GM23338 (cell line): ENCODE measurements at regions not wholly inside any gene's neighbourhood (a gene's known extent, or its start where the extent isn't known, plus 50 kb on each side); places are given as distances from the start of the nearest gene placed in this dataset.

Source experiments
- ATAC-seq: fragments of 200-7000 bp; cut with Tn5 transposase; 3 replicates; pipeline ENCODE4 v1.9.1; 2020
- DNase-seq: peaks from one replicate; pipeline ENCODE4 v3.0.0-alpha.2; 2015; ENCODE audit warnings: low spot score
- H2AFZ ChIP-seq: fragments of 200-600 bp; sonication (generic); 2 replicates; pipeline ENCODE4 v1.8.0; 2016; ENCODE audit warnings: antibody characterized with exemption, mild to moderate bottlenecking, moderate library complexity
- H3F3A ChIP-seq: fragments of 200-600 bp; sonication (generic); replicated peaks from 2 replicates; pipeline ENCODE4 v1.8.0; 2017; ENCODE audit warnings: antibody characterized with exemption, mixed run types, low read depth
- H3K27ac ChIP-seq: fragments of 200-600 bp; sonication (generic); 2 replicates; pipeline ENCODE4 v1.6.1; 2016; ENCODE audit warnings: low read depth
- H3K27me3 ChIP-seq: fragments of 200-600 bp; sonication (generic); 2 replicates; pipeline ENCODE4 v1.8.0; 2016; ENCODE audit warnings: mild to moderate bottlenecking, mixed run types, moderate library complexity; ENCODE audit not compliant: insufficient read depth
- H3K36me3 ChIP-seq: fragments of 200-600 bp; sonication (generic); 2 replicates; pipeline ENCODE4 v1.8.0; 2016; ENCODE audit warnings: mild to moderate bottlenecking; ENCODE audit not compliant: insufficient read depth
- H3K4me1 ChIP-seq: fragments of 200-600 bp; sonication (generic); 2 replicates; pipeline ENCODE4 v1.8.0; 2016; ENCODE audit warnings: mild to moderate bottlenecking, moderate library complexity; ENCODE audit not compliant: insufficient read depth
- H3K4me2 ChIP-seq: fragments of 200-600 bp; sonication (generic); 2 replicates; pipeline ENCODE4 v1.7.1; 2017; ENCODE audit warnings: mixed run types
- H3K4me3 ChIP-seq: fragments of 200-600 bp; sonication (generic); 2 replicates; pipeline ENCODE4 v1.6.1; 2016; ENCODE audit warnings: mixed run types
- H3K79me2 ChIP-seq: fragments of 200-600 bp; sonication (generic); replicated peaks from 2 replicates; pipeline ENCODE4 v1.8.0; 2017; ENCODE audit warnings: mild to moderate bottlenecking; ENCODE audit not compliant: insufficient read depth
- H3K9me2 ChIP-seq: fragments of 200-600 bp; sonication (generic); 2 replicates; pipeline ENCODE4 v1.8.0; 2017; ENCODE audit not compliant: insufficient read depth
- H4K20me1 ChIP-seq: fragments of 200-600 bp; sonication (generic); replicated peaks from 2 replicates; pipeline ENCODE4 v1.8.0; 2017; ENCODE audit warnings: mild to moderate bottlenecking; ENCODE audit not compliant: insufficient read depth
- H3K27ac Mint-ChIP-seq: 2 replicates; pipeline ENCODE4 v1.8.0; 2020; ENCODE audit warnings: inconsistent platforms, mild to moderate bottlenecking, moderate library complexity, mixed read lengths
- H3K27me3 Mint-ChIP-seq: 3 replicates; pipeline ENCODE4 v1.8.0; 2022; ENCODE audit warnings: low read depth, mild to moderate bottlenecking, moderate library complexity, mixed read lengths, inconsistent platforms; ENCODE audit not compliant: insufficient read depth, poor library complexity
- H3K36me3 Mint-ChIP-seq: 3 replicates; pipeline ENCODE4 v1.8.0; 2021; ENCODE audit warnings: low read depth, mild to moderate bottlenecking, inconsistent platforms, moderate library complexity, mixed read lengths
- H3K4me1 Mint-ChIP-seq: 3 replicates; pipeline ENCODE4 v1.8.0; 2020; ENCODE audit warnings: mild to moderate bottlenecking, inconsistent platforms, mixed read lengths
- H3K4me3 Mint-ChIP-seq: 3 replicates; pipeline ENCODE4 v1.8.0; 2021; ENCODE audit warnings: moderate library complexity, mild to moderate bottlenecking, inconsistent platforms, mixed read lengths
- H3K9me3 Mint-ChIP-seq: 3 replicates; pipeline ENCODE4 v1.8.0; 2020; ENCODE audit warnings: moderate library complexity, mild to moderate bottlenecking, inconsistent platforms, mixed read lengths
- CREB1 ChIP-seq: fragments of 250-450 bp; sonication (Bioruptor Pico); IDR thresholded peaks from 2 replicates; pipeline ENCODE4 v1.5.0; 2020; ENCODE audit warnings: low read depth, mild to moderate bottlenecking, moderate library complexity
- CTCF ChIP-seq, 2 experiments: fragments of 200-600 bp in 1 of 2; sonication (generic) in 1 of 2; conservative IDR thresholded peaks; 2 replicates each; pipeline versions ENCODE4 v1.5.1 to v1.6.1; 2016 to 2017; ENCODE audit warnings: antibody characterized with exemption in 2 of 2, low read depth in 2 of 2, mild to moderate bottlenecking in 2 of 2, moderate library complexity in 1 of 2
- EZH2 ChIP-seq: fragments of 200-600 bp; sonication (generic); IDR thresholded peaks from one replicate; pipeline ENCODE4 v1.8.0; 2017; ENCODE audit warnings: antibody characterized with exemption, mild to moderate bottlenecking, low read depth; ENCODE audit not compliant: unreplicated experiment
- EZH2phosphoT487 ChIP-seq: fragments of 200-600 bp; sonication (generic); IDR thresholded peaks from one replicate; pipeline ENCODE4 v1.8.1; 2018; ENCODE audit warnings: antibody characterized with exemption; ENCODE audit not compliant: unreplicated experiment
- JUNB ChIP-seq: IDR thresholded peaks from one replicate; pipeline ENCODE4 v1.6.1; 2016; ENCODE audit warnings: antibody characterized with exemption; ENCODE audit not compliant: unreplicated experiment
- POLR2AphosphoS5 ChIP-seq: IDR thresholded peaks from 2 replicates; pipeline ENCODE4 v1.6.1; 2016; ENCODE audit warnings: antibody characterized with exemption, low read depth
- ZNF114 ChIP-seq: fragments of 250-450 bp; sonication (Bioruptor Pico); IDR thresholded peaks from 2 replicates; pipeline ENCODE4 v1.5.0; 2020; ENCODE audit warnings: mild to moderate bottlenecking, moderate library complexity
- TF ChIP-seq, protein P1 (sequence below): IDR thresholded peaks from one replicate; pipeline ENCODE4 v1.6.1; 2018; ENCODE audit warnings: antibody characterized with exemption; ENCODE audit not compliant: unreplicated experiment
- TF ChIP-seq, protein P2 (sequence below): fragments of 250-450 bp; sonication (Bioruptor Pico); IDR thresholded peaks from 2 replicates; pipeline ENCODE4 v1.5.0; 2020; ENCODE audit warnings: mild to moderate bottlenecking, moderate library complexity
- TF ChIP-seq, protein P3 (sequence below): IDR thresholded peaks from 2 replicates; pipeline ENCODE4 v1.6.1; 2016; ENCODE audit warnings: antibody characterized with exemption

DNA sequence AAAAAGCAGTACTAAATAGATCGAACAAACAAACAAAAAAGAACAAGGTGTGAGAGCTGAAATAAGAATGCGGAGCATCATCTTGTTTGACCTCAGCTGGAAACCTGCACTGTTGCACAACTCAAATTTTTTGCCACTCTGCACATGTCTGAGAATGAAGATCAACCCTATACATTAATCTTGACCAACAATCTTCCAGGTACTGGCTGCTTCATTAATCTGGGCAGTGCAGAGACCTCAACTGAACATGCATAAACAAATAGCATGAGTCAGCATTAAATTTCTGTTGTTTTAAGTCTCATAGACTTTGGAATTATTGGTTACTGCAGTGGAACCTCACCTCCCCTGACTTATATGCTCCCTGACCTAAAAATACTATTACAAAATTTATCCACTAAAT is 114.6 kb upstream of the FTMT start (continued):
- TF ChIP-seq, protein P1, sequence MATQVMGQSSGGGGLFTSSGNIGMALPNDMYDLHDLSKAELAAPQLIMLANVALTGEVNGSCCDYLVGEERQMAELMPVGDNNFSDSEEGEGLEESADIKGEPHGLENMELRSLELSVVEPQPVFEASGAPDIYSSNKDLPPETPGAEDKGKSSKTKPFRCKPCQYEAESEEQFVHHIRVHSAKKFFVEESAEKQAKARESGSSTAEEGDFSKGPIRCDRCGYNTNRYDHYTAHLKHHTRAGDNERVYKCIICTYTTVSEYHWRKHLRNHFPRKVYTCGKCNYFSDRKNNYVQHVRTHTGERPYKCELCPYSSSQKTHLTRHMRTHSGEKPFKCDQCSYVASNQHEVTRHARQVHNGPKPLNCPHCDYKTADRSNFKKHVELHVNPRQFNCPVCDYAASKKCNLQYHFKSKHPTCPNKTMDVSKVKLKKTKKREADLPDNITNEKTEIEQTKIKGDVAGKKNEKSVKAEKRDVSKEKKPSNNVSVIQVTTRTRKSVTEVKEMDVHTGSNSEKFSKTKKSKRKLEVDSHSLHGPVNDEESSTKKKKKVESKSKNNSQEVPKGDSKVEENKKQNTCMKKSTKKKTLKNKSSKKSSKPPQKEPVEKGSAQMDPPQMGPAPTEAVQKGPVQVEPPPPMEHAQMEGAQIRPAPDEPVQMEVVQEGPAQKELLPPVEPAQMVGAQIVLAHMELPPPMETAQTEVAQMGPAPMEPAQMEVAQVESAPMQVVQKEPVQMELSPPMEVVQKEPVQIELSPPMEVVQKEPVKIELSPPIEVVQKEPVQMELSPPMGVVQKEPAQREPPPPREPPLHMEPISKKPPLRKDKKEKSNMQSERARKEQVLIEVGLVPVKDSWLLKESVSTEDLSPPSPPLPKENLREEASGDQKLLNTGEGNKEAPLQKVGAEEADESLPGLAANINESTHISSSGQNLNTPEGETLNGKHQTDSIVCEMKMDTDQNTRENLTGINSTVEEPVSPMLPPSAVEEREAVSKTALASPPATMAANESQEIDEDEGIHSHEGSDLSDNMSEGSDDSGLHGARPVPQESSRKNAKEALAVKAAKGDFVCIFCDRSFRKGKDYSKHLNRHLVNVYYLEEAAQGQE = no peak
- no peak for TF ChIP-seq CTCF (conservative IDR thresholded peaks at IDR 0.05; ENCODE audit: low read depth in 2 of 2)
- no peak for TF ChIP-seq ZNF114

- H3K27me3 Mint-ChIP-seq = no peaks in the 10 kb centered on the region
- H3K4me1 Mint-ChIP-seq = peaks cover 4% of the 10 kb centered on the region; the same call in 2 of the 3 replicates
- H2AFZ ChIP-seq = no peak overlapping the region
- TF ChIP-seq ZNF114 (no peak), EZH2 (no peak), CTCF (conservative IDR thresholded peaks at IDR 0.05; ENCODE audit: low read depth in 2 of 2) (no peak), JUNB (no peak), EZH2phosphoT487 (no peak), CREB1 (no peak), POLR2AphosphoS5 (no peak)
- TF ChIP-seq, protein P2, sequence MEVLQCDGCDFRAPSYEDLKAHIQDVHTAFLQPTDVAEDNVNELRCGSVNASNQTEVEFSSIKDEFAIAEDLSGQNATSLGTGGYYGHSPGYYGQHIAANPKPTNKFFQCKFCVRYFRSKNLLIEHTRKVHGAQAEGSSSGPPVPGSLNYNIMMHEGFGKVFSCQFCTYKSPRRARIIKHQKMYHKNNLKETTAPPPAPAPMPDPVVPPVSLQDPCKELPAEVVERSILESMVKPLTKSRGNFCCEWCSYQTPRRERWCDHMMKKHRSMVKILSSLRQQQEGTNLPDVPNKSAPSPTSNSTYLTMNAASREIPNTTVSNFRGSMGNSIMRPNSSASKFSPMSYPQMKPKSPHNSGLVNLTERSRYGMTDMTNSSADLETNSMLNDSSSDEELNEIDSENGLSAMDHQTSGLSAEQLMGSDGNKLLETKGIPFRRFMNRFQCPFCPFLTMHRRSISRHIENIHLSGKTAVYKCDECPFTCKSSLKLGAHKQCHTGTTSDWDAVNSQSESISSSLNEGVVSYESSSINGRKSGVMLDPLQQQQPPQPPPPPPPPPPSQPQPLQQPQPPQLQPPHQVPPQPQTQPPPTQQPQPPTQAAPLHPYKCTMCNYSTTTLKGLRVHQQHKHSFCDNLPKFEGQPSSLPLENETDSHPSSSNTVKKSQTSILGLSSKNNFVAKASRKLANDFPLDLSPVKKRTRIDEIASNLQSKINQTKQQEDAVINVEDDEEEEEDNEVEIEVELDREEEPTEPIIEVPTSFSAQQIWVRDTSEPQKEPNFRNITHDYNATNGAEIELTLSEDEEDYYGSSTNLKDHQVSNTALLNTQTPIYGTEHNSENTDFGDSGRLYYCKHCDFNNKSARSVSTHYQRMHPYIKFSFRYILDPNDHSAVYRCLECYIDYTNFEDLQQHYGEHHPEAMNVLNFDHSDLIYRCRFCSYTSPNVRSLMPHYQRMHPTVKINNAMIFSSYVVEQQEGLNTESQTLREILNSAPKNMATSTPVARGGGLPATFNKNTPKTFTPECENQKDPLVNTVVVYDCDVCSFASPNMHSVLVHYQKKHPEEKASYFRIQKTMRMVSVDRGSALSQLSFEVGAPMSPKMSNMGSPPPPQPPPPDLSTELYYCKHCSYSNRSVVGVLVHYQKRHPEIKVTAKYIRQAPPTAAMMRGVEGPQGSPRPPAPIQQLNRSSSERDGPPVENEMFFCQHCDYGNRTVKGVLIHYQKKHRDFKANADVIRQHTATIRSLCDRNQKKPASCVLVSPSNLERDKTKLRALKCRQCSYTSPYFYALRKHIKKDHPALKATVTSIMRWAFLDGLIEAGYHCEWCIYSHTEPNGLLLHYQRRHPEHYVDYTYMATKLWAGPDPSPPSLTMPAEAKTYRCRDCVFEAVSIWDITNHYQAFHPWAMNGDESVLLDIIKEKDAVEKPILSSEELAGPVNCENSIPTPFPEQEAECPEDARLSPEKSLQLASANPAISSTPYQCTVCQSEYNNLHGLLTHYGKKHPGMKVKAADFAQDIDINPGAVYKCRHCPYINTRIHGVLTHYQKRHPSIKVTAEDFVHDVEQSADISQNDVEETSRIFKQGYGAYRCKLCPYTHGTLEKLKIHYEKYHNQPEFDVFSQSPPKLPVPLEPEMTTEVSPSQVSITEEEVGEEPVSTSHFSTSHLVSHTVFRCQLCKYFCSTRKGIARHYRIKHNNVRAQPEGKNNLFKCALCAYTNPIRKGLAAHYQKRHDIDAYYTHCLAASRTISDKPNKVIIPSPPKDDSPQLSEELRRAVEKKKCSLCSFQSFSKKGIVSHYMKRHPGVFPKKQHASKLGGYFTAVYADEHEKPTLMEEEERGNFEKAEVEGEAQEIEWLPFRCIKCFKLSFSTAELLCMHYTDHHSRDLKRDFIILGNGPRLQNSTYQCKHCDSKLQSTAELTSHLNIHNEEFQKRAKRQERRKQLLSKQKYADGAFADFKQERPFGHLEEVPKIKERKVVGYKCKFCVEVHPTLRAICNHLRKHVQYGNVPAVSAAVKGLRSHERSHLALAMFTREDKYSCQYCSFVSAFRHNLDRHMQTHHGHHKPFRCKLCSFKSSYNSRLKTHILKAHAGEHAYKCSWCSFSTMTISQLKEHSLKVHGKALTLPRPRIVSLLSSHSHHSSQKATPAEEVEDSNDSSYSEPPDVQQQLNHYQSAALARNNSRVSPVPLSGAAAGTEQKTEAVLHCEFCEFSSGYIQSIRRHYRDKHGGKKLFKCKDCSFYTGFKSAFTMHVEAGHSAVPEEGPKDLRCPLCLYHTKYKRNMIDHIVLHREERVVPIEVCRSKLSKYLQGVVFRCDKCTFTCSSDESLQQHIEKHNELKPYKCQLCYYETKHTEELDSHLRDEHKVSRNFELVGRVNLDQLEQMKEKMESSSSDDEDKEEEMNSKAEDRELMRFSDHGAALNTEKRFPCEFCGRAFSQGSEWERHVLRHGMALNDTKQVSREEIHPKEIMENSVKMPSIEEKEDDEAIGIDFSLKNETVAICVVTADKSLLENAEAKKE (CRISPR knock-in tag) = no peak
- TF ChIP-seq, protein P3, sequence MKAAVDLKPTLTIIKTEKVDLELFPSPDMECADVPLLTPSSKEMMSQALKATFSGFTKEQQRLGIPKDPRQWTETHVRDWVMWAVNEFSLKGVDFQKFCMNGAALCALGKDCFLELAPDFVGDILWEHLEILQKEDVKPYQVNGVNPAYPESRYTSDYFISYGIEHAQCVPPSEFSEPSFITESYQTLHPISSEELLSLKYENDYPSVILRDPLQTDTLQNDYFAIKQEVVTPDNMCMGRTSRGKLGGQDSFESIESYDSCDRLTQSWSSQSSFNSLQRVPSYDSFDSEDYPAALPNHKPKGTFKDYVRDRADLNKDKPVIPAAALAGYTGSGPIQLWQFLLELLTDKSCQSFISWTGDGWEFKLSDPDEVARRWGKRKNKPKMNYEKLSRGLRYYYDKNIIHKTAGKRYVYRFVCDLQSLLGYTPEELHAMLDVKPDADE = no peak
These were observed 110.5 kb upstream of the FTMT start for GRCh38 chr5:121741156-121741555.

More at GRCh38 chr5:121741156-121741555, 110.5 kb upstream of the FTMT start:
- no peaks in the 10 kb centered on the region for H3F3A ChIP-seq
- no peaks in the 10 kb centered on the region for H3K4me1 ChIP-seq
- H4K20me1 ChIP-seq = no peaks in the 10 kb centered on the region
- H3K27me3 ChIP-seq = no peaks in the 10 kb centered on the region
- H3K79me2 ChIP-seq = no peaks in the 10 kb centered on the region
- no peak overlapping the region for H3K4me2 ChIP-seq
- Mint-ChIP-seq H3K4me3 (no peak overlapping the region), H3K27ac (no peak overlapping the region), H3K9me3 (no peaks in the 10 kb centered on the region), H3K36me3 (no peaks in the 10 kb centered on the region)
- ATAC-seq = no peak
- no peaks in the 10 kb centered on the region; the same call in 1 of the 2 replicates for H3K9me2 ChIP-seq
- no peak overlapping the region for H3K27ac ChIP-seq
- H3K4me3 ChIP-seq = no peak overlapping the region
- H3K36me3 ChIP-seq = no peaks in the 10 kb centered on the region
- DNase-seq = no peak
